Esophagus muscularis mucosa (tissue), 4 donors: ENCODE measurements at regions not wholly inside any gene's neighbourhood (a gene's known extent, or its start where the extent isn't known, plus 50 kb on each side); places are given as distances from the start of the nearest gene placed in this dataset.

ENCODE experiments used
- EP300 ChIP-seq: sonication (generic); formaldehyde crosslinking; IDR thresholded peaks from one replicate; pipeline ENCODE4 v1.6.1; 2017; ENCODE audit warnings: antibody characterized with exemption
- POLR2A ChIP-seq: fragments of 450-650 bp; IDR thresholded peaks from one replicate; pipeline ENCODE4 v1.6.1; 2017; ENCODE audit warnings: antibody characterized with exemption, moderate library complexity, mild to moderate bottlenecking, low read depth
- POLR2AphosphoS5 ChIP-seq, 2 donors: sonication (generic); formaldehyde crosslinking; IDR thresholded peaks; one replicate each; pipeline ENCODE4 v1.6.1; 2017; ENCODE audit warnings: antibody characterized with exemption in 2 of 2
- TF ChIP-seq, protein P1 (sequence below), 3 experiments: fragments of 200-600 bp in 2 of 3; fragments of 450-650 bp in 1 of 3; sonication (generic) in 2 of 3; IDR thresholded peaks; one replicate each; pipeline ENCODE4 v1.5.1; 2017 to 2019; ENCODE audit warnings: antibody characterized with exemption in 3 of 3, mild to moderate bottlenecking in 2 of 3, moderate library complexity in 1 of 3

DNA sequence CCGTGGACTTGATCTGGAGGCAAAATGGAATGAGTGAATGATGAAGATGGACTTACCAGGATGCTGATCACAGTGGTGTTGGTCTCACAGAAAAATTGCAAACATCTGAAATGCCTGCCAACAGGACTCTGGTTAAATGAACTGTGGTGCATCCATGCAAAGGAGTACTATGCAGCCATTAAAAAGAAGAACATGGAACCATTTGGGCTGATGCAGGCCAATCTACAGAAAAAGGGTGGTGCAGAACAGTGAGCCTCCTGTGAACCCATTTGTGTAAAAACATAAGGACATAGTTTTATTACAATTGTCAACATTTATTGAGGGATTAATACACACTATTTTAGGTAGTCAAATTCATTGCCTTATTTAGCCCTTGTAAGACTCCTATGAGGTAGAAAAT lies 111.9 kb downstream of the MN1 start:
- TF ChIP-seq, protein P1, sequence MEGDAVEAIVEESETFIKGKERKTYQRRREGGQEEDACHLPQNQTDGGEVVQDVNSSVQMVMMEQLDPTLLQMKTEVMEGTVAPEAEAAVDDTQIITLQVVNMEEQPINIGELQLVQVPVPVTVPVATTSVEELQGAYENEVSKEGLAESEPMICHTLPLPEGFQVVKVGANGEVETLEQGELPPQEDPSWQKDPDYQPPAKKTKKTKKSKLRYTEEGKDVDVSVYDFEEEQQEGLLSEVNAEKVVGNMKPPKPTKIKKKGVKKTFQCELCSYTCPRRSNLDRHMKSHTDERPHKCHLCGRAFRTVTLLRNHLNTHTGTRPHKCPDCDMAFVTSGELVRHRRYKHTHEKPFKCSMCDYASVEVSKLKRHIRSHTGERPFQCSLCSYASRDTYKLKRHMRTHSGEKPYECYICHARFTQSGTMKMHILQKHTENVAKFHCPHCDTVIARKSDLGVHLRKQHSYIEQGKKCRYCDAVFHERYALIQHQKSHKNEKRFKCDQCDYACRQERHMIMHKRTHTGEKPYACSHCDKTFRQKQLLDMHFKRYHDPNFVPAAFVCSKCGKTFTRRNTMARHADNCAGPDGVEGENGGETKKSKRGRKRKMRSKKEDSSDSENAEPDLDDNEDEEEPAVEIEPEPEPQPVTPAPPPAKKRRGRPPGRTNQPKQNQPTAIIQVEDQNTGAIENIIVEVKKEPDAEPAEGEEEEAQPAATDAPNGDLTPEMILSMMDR (IDR thresholded peaks at IDR 0.05) = no peak
- no peak for TF ChIP-seq POLR2A
- no peak for TF ChIP-seq EP300
- no peak for TF ChIP-seq POLR2AphosphoS5 (IDR thresholded peaks at IDR 0.05)
